GM19468 (cell line): ENCODE measurements at regions not wholly inside any gene's neighbourhood (a gene's known extent, or its start where the extent isn't known, plus 50 kb on each side); places are given as distances from the start of the nearest gene placed in this dataset.
"Not testable (repeated sequence)": the region's sequence is repeated elsewhere in the genome, so short reads cannot be mapped to it uniquely, and the experiment has no call there.

Experiments
- ATAC-seq: cut with Tn5 transposase; IDR thresholded peaks from one replicate; pipeline ENCODE4 v1.9.1; 2021; ENCODE audit warnings: mild to moderate bottlenecking, moderate library complexity, moderate number of reproducible peaks; ENCODE audit not compliant: unreplicated experiment; ENCODE audit errors: extremely low read depth

GRCh38 chr9:66152406-66152805 is 415.5 kb downstream of the FOXD4L4 start:
- not testable (repeated sequence) for ATAC-seq

GRCh38 chr9:66153021-66153725 is 416.2 kb downstream of the FOXD4L4 start:
- peak; percentile 98 for ATAC-seq

- ATAC-seq = not testable (repeated sequence)
Measured at GRCh38 chr9:66153971-66154691, 417.2 kb downstream of the FOXD4L4 start.

- ATAC-seq = not testable (repeated sequence)
Measured at GRCh38 chr9:66182316-66182715, 445.4 kb downstream of the FOXD4L4 start.

GRCh38 chr9:66183648-66184047 is 446.7 kb downstream of the FOXD4L4 start:
- not testable (repeated sequence) for ATAC-seq

GRCh38 chr9:66197199-66197598 is 460.3 kb downstream of the FOXD4L4 start:
- ATAC-seq = not testable (repeated sequence)

GRCh38 chr9:66198421-66198820 is 461.5 kb downstream of the FOXD4L4 start:
- ATAC-seq = not testable (repeated sequence)

GRCh38 chr9:66206617-66207016 is 469.7 kb downstream of the FOXD4L4 start:
- ATAC-seq = not testable (repeated sequence)

GRCh38 chr9:66207914-66208313 is 471.0 kb downstream of the FOXD4L4 start:
- not testable (repeated sequence) for ATAC-seq

- ATAC-seq = not testable (repeated sequence)
Measured at GRCh38 chr9:66244763-66245162, 507.8 kb downstream of the FOXD4L4 start.

GRCh38 chr9:66245481-66245880 is 508.5 kb downstream of the FOXD4L4 start:
- not testable (repeated sequence) for ATAC-seq

- ATAC-seq = not testable (repeated sequence)
Measured at GRCh38 chr9:66257581-66257980, 520.6 kb downstream of the FOXD4L4 start.

GRCh38 chr9:66261576-66261975 is 524.6 kb downstream of the FOXD4L4 start:
- ATAC-seq = not testable (repeated sequence)

GRCh38 chr9:66263621-66264020 is 526.7 kb downstream of the FOXD4L4 start:
- ATAC-seq = not testable (repeated sequence)

- ATAC-seq = not testable (repeated sequence)
Measured at GRCh38 chr9:66264786-66265185, 527.8 kb downstream of the FOXD4L4 start.

GRCh38 chr9:66266202-66266601 is 529.3 kb downstream of the FOXD4L4 start:
- not testable (repeated sequence) for ATAC-seq

- not testable (repeated sequence) for ATAC-seq
Measured at GRCh38 chr9:66266856-66267430, 530.0 kb downstream of the FOXD4L4 start.

- not testable (repeated sequence) for ATAC-seq
Measured at GRCh38 chr9:66267684-66268083, 530.7 kb downstream of the FOXD4L4 start.

GRCh38 chr9:66269024-66269423 is 532.1 kb downstream of the FOXD4L4 start:
- ATAC-seq = not testable (repeated sequence)

GRCh38 chr9:66269783-66270182 is 532.8 kb downstream of the FOXD4L4 start:
- ATAC-seq = not testable (repeated sequence)

GRCh38 chr9:66278809-66279208 is 541.9 kb downstream of the FOXD4L4 start:
- ATAC-seq = not testable (repeated sequence)
